Stimulated activated CD4-positive, alpha-beta T cell treated with anti-CD3 and anti-CD28 coated beads, Interleukin-12 subunit alpha, Interleukin-12 subunit beta, amount 100 ng/mL, for 24 hours (primary cell): ENCODE measurements at regions not wholly inside any gene's neighbourhood (a gene's known extent, or its start where the extent isn't known, plus 50 kb on each side); places are given as distances from the start of the nearest gene placed in this dataset.
"Not testable (repeated sequence)": the region's sequence is repeated elsewhere in the genome, so short reads cannot be mapped to it uniquely, and the experiment has no call there.

Experiments
- DNase-seq, 2 experiments: peaks; one replicate each; pipeline ENCODE4 v3.0.0-alpha.2; 2020; ENCODE audit warnings: low read depth in 2 of 2

DNA sequence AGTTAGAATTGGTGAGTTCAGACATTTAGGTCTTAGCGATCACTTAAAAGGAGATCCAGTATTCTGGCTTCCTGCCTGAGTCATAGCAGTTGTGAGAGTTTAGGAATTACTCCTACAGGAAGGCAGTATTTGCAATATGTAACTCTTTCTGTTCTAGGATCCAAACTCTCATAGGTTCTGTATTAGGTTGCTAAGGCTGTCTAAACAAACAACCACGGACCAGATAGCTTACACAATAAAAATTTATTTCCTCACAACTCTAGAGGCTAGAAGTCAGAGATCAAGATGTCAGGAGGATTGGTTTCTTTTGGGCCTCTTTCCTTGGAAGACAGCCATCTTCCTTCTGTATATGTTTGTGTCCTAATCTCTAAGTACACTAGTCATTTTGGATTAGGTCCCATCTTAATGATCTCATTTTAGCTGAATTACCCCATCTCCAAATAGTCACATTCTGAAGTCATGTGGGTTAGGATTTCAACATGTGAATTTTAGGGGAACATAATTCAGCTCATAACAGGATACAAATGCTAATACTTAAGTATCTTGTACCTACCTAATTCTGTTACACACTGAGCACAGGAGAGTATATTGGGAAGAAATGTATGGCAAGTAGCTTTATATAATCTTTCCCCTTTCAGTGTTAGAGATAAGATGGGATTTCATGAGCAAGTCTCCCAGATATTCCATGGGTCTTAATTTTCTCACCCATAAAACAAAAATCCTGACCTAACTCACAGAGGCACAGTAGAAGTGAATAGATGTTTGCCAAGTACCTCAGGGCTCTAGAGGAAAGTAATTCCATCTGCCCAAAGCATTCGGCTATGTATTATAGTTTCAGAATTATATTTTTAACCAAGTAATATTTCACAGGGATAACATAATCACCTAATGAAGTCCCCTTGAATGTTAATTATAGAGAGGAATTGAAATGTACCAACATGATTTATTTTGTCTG lies 144.4 kb downstream of the PTBP2 start:
- DNase-seq = no peak

GRCh38 chr1:96872757-96873156 lies 151.2 kb downstream of the PTBP2 start:
- no peak for DNase-seq

DNA sequence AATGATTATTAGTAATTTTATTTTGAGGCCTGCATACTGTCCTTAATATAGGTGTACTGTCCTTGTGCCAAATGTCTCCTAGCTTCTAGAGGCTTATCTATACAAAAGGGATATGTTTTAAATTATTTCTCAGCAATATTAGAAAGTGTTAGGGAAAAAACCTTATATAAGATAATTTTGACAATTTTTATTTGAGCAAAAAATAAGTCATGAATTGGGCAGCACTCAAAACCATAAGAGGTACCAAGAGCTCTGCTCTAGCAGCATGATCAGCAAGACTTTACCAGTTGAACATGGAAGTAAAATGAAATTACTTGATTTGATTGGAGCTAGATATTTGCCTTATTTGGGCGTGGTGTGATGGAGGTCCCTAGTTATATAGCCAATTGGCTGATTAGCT lies 157.1 kb downstream of the PTBP2 start:
- DNase-seq = no peak

GRCh38 chr1:96880626-96881025 lies 159.0 kb downstream of the PTBP2 start:
- DNase-seq = no peak

GRCh38 chr1:96882096-96882495 lies 160.5 kb downstream of the PTBP2 start:
- no peak for DNase-seq

DNA sequence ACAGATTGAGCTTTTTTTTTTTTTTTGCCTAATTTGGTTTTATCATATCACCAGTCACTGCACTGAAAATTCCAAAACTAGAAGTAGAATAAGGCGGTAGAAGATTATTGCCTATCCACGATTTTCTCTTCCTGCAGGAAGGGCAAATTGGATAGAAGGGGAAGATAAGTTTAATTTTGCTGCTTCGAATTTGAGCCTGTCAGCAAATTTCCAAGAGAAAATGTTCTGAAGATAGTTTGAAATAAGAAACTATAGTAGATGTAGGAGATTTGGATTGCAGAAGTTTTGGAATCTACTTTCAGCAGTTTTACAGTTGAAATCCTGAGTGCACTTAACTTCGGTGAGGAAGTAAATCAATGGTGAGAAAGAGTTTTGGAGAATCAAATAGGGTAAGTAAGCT lies 164.9 kb downstream of the PTBP2 start:
- no peak for DNase-seq

DNA sequence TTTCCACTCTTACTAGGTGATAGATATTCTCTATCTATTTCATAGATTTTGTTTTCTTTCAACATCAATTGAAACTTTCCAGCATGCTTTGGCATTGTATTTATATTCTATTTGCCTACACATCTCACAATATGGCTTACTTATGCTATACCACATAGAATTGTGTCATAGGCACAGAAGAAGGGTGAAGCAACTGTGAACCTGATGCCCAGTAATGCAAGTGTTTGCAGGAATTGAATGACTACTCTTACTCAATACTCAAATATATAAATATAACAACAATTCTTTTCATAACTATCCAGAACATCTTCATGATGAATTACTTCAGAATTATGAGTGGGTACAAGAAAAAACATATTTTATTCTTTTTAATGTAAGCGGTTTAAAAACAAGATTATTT lies 165.9 kb downstream of the PTBP2 start:
- DNase-seq = no peak

- DNase-seq = no peak
Measured at GRCh38 chr1:96901783-96902363, 180.3 kb downstream of the PTBP2 start.

- no peak for DNase-seq
Measured at GRCh38 chr1:96912248-96912647, 190.7 kb downstream of the PTBP2 start.

DNA sequence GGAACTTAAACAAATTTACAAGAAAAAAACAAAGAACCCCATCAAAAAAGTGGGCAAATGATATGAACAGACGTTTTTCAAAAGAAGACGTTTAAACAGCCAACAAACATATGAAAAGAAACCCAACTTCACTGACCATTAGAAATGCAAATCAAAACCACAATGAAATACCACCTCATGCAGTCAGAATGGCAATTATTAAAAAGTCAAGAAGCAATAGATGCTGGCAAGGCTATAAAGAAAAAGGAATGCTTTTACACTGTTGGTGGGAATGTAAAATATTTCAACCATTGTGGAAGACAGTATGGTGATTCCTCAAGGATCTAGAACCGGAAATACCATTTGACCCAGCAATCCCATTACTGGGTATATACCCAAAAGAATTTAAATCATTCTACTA lies 194.1 kb downstream of the PTBP2 start:
- not testable (repeated sequence) for DNase-seq

DNA sequence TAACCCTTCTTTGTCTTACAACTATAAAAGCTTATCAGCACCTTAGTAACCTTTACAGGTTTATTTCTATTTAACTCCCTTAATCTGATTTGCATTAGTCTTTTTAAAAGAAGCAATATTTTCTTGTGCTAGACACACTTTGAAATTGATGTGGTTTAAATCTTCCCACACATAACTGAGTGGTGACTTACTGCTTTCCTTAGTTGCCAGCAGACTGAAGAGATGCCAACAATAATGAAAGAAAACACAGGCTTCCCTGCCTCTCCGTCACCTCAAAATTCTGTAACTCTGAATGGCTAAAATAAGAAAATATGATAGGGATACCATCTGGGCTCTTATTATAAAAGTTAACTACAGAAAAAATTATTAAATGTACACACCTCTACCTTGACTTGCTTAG lies 196.8 kb downstream of the PTBP2 start:
- DNase-seq = no peak

GRCh38 chr1:96922181-96922580 lies 200.6 kb downstream of the PTBP2 start:
- DNase-seq = no peak

- no peak for DNase-seq
Measured at GRCh38 chr1:96923753-96924152, 202.2 kb downstream of the PTBP2 start.

DNA sequence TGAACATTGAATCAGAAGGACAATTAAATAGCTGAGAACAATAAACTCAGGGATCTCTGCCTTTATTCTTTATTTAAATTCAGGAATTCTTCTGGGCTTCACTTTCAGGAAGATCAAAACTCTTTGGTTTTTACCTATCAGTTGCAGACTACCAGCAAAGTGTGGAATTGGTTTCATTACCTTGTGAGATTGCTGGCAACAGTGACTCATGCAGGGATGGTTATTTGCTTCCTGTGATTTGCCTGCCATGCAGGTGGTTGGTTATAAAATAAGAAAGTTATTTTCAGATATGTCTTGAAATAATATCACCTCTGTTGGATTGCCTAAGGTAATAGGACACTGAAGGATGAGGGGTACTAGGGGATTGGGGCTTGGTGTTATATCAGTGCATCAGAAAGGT lies 204.6 kb downstream of the PTBP2 start:
- DNase-seq = no peak

DNA sequence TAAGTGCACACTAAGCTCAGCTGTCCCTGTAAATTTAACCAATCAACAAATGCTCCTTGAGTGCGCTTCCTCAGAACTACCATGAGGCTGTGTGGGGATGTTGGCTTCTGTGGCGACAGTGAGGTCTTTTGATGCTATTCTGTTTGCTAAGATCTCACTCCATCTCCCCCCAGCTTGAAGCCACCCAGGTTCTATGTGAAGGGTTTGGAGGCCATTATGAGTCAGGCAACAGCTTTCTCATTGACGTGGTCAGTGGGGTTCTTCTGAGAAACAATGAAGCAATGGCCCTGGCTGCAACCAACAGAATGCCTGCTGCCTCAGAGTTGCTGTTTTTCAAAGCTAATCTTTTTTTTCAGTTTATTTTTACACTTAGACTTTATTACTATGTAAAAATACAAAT lies 205.5 kb downstream of the PTBP2 start:
- no peak for DNase-seq

DNA sequence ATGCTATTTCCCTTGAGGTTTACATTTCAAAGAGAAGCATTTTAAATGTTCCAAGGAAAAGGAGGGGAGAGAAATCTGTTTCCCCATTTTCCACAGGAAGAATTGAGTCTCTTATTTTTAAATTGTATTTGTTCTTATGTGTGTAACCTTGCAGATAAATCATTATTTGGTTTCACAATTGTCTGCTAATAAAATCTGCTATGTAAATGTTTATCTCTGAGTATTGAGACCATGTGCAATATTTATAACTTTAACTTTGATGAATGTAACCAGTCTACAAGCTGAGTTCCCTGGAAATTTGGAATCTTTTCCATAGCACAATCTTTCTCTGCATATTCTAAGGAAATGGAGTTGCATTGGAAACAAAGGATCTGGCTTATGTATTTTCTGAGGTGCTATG lies 209.6 kb downstream of the PTBP2 start:
- no peak for DNase-seq

GRCh38 chr1:96934282-96934681 lies 212.7 kb downstream of the PTBP2 start:
- no peak for DNase-seq

DNA sequence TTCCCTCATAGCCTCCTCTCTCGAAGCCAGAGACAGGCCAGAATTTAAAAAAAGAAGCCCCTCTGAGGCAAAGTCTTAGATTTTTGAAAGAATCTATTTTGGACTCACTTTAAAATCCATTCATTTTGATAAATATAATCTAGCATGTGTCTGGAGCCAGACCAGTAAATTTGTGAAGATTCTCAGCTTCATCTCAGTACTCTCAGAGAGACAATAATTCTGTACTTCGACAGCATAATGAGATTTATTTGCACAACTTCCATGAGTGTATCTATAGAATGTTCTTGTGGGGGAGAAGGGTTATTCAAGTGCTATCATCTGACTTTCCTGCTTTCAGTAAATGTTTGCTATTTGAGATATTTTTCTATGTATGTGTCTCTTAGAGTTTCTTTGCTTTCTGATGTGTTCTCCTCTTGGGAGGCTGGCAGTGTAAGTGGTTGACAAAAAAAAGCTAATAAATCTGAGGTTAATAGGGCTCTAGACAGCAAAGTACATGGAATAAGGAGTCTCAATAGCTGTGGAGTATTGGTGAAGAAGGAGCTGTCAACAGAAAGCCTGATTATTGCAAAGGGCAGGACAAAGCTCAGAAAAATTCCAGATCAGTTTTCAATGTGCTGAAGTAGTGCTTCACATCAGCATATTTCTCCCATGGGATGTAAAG lies 223.0 kb downstream of the PTBP2 start:
- DNase-seq = no peak

DNA sequence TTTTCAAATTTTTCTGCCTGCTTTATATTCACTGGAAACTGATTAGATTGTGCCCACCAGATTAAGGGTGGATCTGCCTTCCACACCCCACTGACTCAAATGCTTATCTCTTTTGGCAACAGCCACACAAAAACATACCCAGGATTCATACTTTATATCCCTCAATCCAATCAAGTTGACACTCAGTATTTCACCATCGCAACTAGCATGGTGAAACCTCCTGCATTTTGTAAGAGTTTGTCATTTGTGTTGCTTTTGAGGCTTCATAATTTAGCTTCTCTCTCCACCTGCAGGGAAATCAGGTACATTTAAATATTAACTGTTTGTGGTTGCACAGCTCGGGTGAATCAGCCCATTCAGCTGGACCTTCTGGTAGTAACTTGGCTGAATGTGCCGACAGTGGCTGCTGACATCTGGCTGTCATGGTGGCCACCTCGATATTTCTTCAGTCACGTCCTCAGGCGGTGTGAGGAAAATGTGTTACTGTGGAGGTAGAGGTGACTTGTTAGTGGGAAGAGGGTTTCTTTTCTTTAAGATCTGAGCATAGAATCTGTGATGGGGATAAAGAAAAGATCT lies 224.0 kb downstream of the PTBP2 start:
- no peak for DNase-seq

DNA sequence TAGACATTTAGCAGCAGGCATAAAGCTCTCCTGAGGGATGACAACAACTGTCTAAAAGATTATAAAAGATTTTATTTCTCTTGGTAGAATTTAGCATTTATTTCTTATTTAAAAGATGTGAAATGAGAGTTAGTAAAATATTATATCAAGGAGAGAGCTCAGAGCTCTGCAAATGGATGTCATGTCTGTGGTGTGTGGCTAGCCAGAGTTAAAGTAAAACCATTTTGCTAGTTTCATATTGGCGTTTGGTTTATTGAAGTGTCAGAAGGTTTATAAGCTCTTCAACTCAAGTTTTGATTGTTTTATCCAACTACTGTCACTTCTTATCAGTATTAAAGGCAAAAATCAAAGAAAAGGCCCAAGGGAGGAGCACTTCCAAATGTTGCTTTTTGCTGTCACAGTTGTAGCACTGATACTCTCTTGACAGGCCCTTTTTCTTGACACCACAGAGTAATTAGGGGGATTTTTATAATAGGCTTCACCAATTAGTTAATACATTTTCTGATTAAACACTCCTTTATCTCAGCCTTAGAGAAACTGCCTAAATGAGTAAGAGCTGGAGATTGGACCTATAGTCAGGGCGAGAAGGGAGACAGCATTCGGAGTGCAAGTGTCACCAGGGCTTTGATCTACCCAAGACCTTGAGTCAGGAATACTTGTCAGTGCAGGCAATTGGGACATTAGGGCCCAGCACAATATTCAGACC lies 233.9 kb downstream of the PTBP2 start:
- no peak for DNase-seq

- DNase-seq = no peak
Measured at GRCh38 chr1:96962216-96962615, 240.6 kb downstream of the PTBP2 start.

- DNase-seq = no peak
Measured at GRCh38 chr1:96962751-96963211, 241.2 kb downstream of the PTBP2 start.
